GM19240 (cell line): ENCODE measurements at regions not wholly inside any gene's neighbourhood (a gene's known extent, or its start where the extent isn't known, plus 50 kb on each side); places are given as distances from the start of the nearest gene placed in this dataset.

Experiments
- DNase-seq: peaks from one replicate; pipeline ENCODE4 v3.0.0; 2011; ENCODE audit warnings: low spot score; ENCODE audit not compliant: insufficient read length

DNA sequence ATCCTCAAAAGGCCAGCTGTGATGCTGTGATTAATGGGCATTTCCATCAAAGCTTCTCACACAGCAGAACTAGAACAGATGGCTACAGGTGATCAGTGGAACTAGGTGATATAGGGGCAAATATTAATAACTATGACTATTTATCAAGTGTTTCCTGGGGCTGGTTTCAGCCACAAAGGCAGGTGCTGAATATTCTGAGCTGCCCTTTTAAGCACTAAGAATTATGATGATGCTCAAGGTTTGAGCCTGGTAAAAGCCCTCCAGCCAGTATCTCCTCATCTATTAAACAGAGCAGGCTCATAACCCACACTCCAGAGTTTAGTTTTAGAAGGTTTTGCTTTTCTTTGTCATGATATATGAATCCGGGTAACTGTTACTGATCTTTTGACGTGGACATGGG is 129.5 kb upstream of the ACP3 start:
- no peak for DNase-seq

GRCh38 chr3:132189601-132190000 is 127.6 kb upstream of the ACP3 start:
- DNase-seq = no peak

DNA sequence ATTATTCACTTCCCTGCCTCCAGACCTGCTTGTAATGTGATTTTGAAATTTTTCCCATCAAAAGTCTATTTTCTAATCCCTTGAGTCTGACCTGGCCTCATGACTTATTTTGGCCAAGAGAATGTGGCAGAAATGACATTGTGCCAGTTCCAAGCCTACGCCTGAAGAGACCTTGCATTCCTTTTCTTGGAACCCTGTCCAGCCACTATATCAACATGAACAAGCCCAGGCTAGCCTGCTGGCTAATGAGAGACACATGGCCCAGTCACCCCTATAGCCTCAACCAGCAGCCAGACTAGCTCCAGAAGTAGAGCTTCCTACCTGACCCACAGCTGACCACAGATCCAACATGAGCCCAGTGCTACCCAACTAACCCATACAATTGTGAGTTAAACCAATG is 121.1 kb upstream of the ACP3 start:
- DNase-seq = no peak

- DNase-seq = no peak
Measured at GRCh38 chr3:132198516-132198915, 118.7 kb upstream of the ACP3 start.

GRCh38 chr3:132199451-132199850 is 117.8 kb upstream of the ACP3 start:
- DNase-seq = no peak

DNA sequence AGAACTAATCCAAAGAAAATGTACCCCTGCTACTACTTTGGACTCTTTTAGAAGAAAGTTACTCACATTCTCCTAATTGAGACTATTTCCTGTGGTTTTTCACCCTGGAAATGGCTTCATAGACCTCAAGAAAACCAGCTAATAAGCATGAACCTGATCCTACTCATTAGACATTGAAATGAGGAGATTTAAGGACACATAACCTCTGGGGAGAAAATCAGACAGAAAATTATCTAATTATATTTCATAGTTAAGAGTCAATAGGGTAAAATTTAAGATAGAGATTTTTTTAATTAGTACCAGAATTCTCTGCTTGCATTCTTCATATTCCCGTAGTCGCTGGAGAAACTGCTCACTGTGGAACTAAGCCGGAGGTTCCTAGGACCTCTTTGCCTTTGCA is 114.6 kb upstream of the ACP3 start:
- DNase-seq = no peak

DNA sequence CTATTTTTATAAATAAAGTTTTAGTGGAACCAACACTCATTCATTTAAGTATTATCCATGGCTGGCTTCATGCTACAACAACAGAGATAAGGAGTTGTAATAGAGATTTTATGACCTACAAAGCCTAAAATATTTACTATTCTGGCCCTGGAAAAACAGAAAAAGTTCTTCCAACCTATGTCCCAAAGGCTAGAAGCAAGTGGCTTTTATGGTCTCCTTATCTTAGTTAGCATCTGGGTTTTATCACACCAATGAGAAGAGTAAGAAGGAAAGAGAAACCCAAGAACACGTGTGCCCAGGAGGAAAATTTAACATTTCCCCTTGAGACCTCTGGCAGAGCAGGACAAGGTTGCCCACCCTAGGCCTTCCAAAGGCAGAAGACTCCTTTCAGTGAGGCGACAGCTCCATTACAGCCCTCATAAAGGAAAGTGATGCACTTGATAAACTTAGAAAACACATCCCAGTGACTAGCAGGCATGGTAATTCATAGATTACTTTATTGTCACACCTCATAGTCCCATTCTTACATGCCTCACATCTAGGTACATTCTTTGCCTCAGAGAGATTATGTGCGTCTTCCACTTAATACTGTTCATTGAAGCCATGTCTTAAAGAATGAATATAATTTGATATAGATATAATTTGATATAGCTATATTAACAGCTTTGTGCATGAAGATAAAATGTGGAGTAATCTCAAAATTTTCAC is 113.2 kb upstream of the ACP3 start:
- DNase-seq = no peak

GRCh38 chr3:132205609-132206008 is 111.6 kb upstream of the ACP3 start:
- no peak for DNase-seq

DNA sequence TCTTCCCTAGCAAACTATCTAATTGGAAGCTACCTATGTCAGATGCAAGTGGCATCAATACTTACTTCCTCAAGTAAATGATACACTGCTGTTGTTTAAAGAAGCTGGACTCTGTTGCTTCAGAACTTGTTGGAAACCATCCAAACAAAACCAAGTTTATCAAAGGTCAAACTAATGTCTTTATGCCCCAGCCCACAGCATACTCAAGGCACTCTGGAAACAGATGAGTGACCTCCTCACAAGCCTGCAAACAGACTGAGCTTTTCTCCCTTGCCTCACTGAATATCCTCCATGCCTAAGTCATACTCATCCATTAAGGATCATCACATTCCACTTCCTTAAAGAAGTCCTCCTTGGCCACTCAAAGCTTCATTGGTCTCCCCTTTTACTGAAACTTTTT is 107.4 kb upstream of the ACP3 start:
- no peak for DNase-seq

GRCh38 chr3:132210476-132211346 is 106.5 kb upstream of the ACP3 start:
- DNase-seq = no peak

DNA sequence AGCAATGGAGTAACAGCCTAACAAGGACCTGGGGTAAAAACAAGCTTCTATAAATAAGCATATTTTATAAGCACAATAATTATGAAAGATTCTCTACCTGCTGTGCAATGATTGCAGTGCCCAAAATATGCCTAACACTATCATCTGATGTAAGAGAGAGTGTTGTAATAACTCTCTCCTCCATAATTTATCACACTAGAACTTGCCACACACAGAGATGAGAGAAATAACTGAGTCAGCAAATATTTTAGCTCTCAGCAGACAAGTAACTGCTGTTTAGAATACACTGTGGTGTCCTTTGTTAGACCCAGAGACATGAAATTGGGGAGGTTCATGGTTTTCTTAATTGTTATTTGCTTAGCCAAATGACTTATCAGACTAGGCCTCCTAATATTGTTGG is 105.3 kb upstream of the ACP3 start:
- DNase-seq = no peak

DNA sequence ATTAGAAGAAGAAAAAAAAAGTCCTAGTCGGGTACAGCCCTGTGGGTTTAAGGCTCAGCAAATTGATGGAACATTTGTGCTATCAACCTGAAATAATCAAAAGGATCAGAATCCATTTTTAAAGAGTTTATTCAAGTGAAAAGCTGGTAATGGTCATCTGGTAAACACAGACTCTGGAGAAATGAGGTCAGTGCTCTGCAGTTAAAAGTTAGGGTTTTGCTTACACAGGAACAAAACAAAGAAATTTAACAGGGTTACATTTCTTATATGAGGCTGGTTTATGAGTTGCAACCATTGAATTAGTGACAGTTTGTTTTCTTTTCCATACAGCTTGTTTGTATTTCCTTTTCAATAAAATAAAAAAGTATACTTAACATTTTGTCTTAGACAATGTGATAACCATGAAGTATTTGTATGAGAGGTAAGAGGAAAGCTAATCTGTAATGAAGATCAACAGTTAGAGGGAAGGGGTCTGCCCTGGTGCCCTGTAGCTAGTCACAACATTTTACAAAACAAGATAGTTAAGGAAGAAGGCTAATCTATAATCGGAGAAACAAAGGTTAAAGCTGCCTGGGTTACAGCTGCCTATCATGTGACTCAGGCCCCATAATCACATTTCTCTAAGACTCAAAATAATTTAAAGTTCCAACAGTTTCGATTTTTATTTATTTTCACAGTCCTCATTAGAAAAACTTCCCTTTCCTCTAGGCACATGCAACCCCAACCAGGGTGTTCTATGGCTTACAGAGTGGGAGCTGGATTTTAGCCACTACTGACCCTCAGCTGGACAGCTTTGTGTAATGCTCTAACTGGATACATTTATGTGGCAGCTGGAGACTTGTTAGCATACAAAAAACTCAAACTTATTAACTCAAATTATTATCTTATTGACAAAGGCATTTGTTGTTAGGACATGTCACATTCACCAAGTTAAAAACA is 98.1 kb upstream of the ACP3 start:
- no peak for DNase-seq

DNA sequence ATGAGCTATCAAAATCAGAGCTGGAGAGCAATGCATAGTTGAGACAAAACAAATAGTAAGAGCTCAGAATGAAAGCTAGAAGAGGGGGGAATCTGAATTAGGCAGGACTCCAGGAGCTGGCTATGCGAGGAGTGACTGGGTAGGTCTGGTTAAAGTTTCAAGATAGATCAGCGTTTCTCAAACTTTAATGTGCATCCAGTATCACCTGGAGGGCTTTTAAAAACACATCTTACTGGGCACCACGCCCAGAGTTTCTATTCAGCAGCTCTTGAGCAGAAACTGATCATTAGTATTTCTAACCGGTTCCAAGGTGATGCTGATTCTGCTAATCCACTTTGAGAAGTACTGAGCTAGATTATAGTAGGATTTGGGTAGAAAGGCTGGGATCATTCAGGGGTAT is 96.2 kb upstream of the ACP3 start:
- no peak for DNase-seq

- DNase-seq = no peak
Measured at GRCh38 chr3:132222868-132223538, 94.2 kb upstream of the ACP3 start.

DNA sequence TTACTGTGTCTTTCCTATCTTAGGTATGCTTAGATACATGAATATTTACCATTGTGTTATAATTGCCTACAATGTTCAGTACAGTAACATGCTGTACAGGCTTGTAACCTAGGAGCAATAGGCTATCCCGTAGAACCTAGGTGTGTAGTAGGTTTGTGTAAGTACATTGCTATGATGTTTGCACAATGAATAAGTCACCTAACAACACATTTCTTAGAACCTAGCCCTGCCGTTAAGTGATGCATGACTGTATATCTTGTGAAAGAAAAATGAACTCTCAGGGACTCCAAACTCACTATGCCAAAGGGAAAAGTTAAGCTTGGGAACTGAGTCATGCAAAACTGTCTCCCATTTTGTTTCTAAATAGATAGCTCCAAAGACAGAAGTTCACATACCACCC is 91.5 kb upstream of the ACP3 start:
- DNase-seq = no peak

DNA sequence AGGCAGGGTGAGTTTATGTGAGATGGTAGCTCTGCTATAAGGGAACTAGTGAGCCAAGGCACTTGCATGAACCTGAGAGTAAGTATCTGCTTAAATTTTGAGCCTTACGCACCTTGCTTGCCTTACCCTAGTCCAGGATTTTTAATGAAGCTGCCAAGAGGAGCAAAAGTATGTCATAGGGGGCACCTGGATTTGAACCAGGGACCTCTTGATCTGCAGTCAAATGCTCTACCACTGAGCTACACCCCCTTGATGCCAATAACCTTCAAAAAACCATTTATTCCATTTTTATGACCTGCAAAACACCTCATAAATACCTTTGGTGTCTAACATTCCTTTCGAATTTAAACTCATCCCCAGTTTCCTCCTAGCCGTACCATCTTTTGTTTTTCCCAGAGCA is 88.3 kb upstream of the ACP3 start:
- DNase-seq = no peak

GRCh38 chr3:132229641-132230040 is 87.6 kb upstream of the ACP3 start:
- no peak for DNase-seq

GRCh38 chr3:132230156-132231000 is 86.8 kb upstream of the ACP3 start:
- DNase-seq = no peak

GRCh38 chr3:132231633-132232032 is 85.6 kb upstream of the ACP3 start:
- no peak for DNase-seq

DNA sequence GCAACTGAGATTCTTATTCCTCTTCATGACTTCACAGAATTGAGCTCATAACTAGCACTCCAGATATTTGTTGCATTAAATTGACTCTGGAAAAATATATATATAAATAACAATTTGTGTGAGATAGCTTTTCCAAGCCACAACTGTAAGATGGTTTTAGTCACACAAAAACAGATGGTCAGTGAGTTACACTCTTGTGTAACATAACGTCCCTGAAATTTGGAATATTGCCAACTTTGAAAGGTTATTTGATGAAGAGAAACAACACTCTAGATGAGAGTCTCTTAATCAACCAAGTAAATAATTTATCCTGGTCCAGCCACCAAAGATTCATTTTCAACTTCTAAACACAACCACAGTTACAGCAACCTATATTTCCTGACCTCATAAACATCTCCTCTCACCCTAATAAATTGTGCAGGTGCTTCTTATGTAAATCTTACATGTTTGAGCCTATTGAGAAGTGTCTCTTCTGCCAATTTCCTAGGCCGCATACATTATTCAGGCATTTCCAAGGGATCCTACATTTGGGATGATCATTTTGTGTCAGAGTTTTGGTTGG is 84.9 kb upstream of the ACP3 start:
- DNase-seq = no peak
